HepG2 (cell line): ENCODE measurements at regions not wholly inside any gene's neighbourhood (a gene's known extent, or its start where the extent isn't known, plus 50 kb on each side); places are given as distances from the start of the nearest gene placed in this dataset.

Experiments
- KMT2B ChIP-seq: IDR thresholded peaks from 2 replicates; pipeline ENCODE4 v1.6.1; 2016; ENCODE audit warnings: missing genetic modification reagents, missing compliant biosample characterization
- STAG1 ChIP-seq: sonication (generic); formaldehyde crosslinking; IDR thresholded peaks from 2 replicates; pipeline ENCODE4 v1.4.0; 2020; ENCODE audit warnings: missing genetic modification reagents
- ZNF224 ChIP-seq: sonication (generic); formaldehyde crosslinking; IDR thresholded peaks from 2 replicates; pipeline ENCODE4 v1.5.0; 2020; ENCODE audit warnings: mild to moderate bottlenecking, missing genetic modification reagents
- ZNF274 ChIP-seq: sonication (generic); formaldehyde crosslinking; IDR thresholded peaks from 2 replicates; pipeline ENCODE4 v1.5.1; 2020; ENCODE audit warnings: mild to moderate bottlenecking, missing genetic modification reagents

DNA sequence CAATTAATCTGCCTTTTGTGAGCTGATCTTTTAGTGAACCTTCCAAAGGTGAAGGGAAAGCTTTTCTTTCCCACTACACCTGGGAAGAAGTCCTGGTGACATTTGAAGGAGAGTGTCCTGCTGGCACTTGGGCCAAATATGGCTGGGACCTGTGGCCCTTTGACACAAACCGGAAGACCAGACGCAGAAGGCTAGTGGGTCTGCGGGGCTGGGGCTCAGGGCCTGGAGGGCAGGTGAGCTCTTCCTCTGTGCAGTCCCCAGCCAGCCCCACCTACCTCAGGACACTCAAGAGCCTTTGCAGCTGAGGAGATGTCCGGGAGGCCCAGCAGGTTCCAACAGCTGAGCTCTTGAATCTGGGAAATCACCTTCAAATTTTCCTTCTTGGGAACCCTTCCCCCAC lies 138.0 kb upstream of the THY1 start:
- TF ChIP-seq ZNF224 (CRISPR knock-in tag) (no peak), KMT2B (CRISPR knock-in tag) (no peak), ZNF274 (no peak), STAG1 (CRISPR knock-in tag) (no peak)
